NT2/D1 (cell line): ENCODE measurements at regions not wholly inside any gene's neighbourhood (a gene's known extent, or its start where the extent isn't known, plus 50 kb on each side); places are given as distances from the start of the nearest gene placed in this dataset.

Experiments
- DNase-seq: peaks from one replicate; pipeline ENCODE4 v3.0.0-alpha.2; 2011; ENCODE audit warnings: low read depth, low spot score
- H3K27me3 ChIP-seq: 2 replicates; pipeline ENCODE4 v1.6.0; 2011; ENCODE audit warnings: mild to moderate bottlenecking; ENCODE audit not compliant: insufficient read length, insufficient read depth
- H3K36me3 ChIP-seq: 2 replicates; pipeline ENCODE4 v1.6.1; 2011; ENCODE audit warnings: mild to moderate bottlenecking, low read length, mixed read lengths; ENCODE audit not compliant: insufficient read depth, insufficient read length
- H3K4me1 ChIP-seq: 2 replicates; pipeline ENCODE4 v1.5.1; 2011; ENCODE audit not compliant: insufficient read depth, insufficient read length
- H3K4me3 ChIP-seq: 2 replicates; pipeline ENCODE4 v1.5.1; 2011; ENCODE audit warnings: low read depth; ENCODE audit not compliant: insufficient read length
- H3K9ac ChIP-seq: 2 replicates; pipeline ENCODE4 v1.6.0; 2011; ENCODE audit warnings: low read depth; ENCODE audit not compliant: insufficient read length
- H3K9me3 ChIP-seq: 2 replicates; pipeline ENCODE4 v1.5.1; 2011; ENCODE audit warnings: mild to moderate bottlenecking, low read length; ENCODE audit not compliant: insufficient read depth
- SUZ12 ChIP-seq: IDR thresholded peaks from 2 replicates; pipeline ENCODE4 v1.6.1; 2011; ENCODE audit not compliant: insufficient read length, insufficient read depth; ENCODE audit errors: extremely low read depth
- YY1 ChIP-seq: IDR thresholded peaks from 2 replicates; pipeline ENCODE4 v1.6.1; 2011; ENCODE audit not compliant: insufficient read length, insufficient read depth
- ZNF274 ChIP-seq: IDR thresholded peaks from 2 replicates; pipeline ENCODE4 v1.6.1; 2011; ENCODE audit warnings: mild to moderate bottlenecking, low read depth, low read length

GRCh38 chr3:78476076-78476475, 1291.7 kb downstream of the ROBO1 start:
- no peak for DNase-seq
- Histone ChIP-seq H3K36me3 (no peaks in the 10 kb centered on the region), H3K4me1 (no peaks in the 10 kb centered on the region), H3K27me3 (no peaks in the 10 kb centered on the region), H3K9me3 (peaks cover 15% of the 10 kb centered on the region), H3K4me3 (no peak overlapping the region), H3K9ac (no peak overlapping the region)
- TF ChIP-seq ZNF274 (no peak), YY1 (no peak), SUZ12 (no peak)

- H3K36me3 ChIP-seq = no peaks in the 10 kb centered on the region
Measured at GRCh38 chr3:78481050-78481449, 1286.7 kb downstream of the ROBO1 start.

GRCh38 chr3:78483090-78483489, 1284.7 kb downstream of the ROBO1 start:
- Histone ChIP-seq H3K36me3 (no peaks in the 10 kb centered on the region), H3K9me3 (peaks cover 18% of the 10 kb centered on the region), H3K4me3 (no peak overlapping the region), H3K9ac (no peak overlapping the region), H3K4me1 (no peaks in the 10 kb centered on the region), H3K27me3 (no peaks in the 10 kb centered on the region)
- no peak for DNase-seq
- TF ChIP-seq ZNF274 (no peak), YY1 (no peak), SUZ12 (no peak)

More at GRCh38 chr3:78481050-78481449, 1286.7 kb downstream of the ROBO1 start:
- TF ChIP-seq ZNF274 (no peak), YY1 (no peak), SUZ12 (no peak)
- Histone ChIP-seq H3K9ac (no peak overlapping the region), H3K9me3 (peaks cover 5% of the 10 kb centered on the region), H3K4me1 (no peaks in the 10 kb centered on the region), H3K4me3 (no peak overlapping the region), H3K27me3 (no peaks in the 10 kb centered on the region)
- no peak for DNase-seq

GRCh38 chr3:78494851-78495250, 1272.9 kb downstream of the ROBO1 start:
- no peak for DNase-seq
- Histone ChIP-seq H3K4me1 (no peaks in the 10 kb centered on the region), H3K27me3 (no peaks in the 10 kb centered on the region), H3K9me3 (no peaks in the 10 kb centered on the region), H3K4me3 (no peak overlapping the region), H3K36me3 (no peaks in the 10 kb centered on the region), H3K9ac (no peak overlapping the region)
- TF ChIP-seq ZNF274 = no peak
- TF ChIP-seq YY1 = no peak
- no peak for TF ChIP-seq SUZ12

- no peak overlapping the region for H3K9ac ChIP-seq
- TF ChIP-seq ZNF274 (no peak), YY1 (no peak), SUZ12 (no peak)
- no peak for DNase-seq
- H3K4me1 ChIP-seq = no peaks in the 10 kb centered on the region
- no peak overlapping the region for H3K4me3 ChIP-seq
- no peaks in the 10 kb centered on the region for H3K27me3 ChIP-seq
- no peaks in the 10 kb centered on the region for H3K36me3 ChIP-seq
- no peaks in the 10 kb centered on the region for H3K9me3 ChIP-seq
Measured at GRCh38 chr3:78495301-78495700, 1272.5 kb downstream of the ROBO1 start.

- Histone ChIP-seq H3K9me3 (no peaks in the 10 kb centered on the region), H3K4me1 (no peaks in the 10 kb centered on the region), H3K36me3 (no peaks in the 10 kb centered on the region), H3K9ac (no peak overlapping the region), H3K27me3 (no peaks in the 10 kb centered on the region), H3K4me3 (no peak overlapping the region)
- TF ChIP-seq YY1 (no peak), SUZ12 (no peak), ZNF274 (no peak)
- DNase-seq = no peak
Measured at GRCh38 chr3:78496501-78496900, 1271.3 kb downstream of the ROBO1 start.

- DNase-seq = no peak
- H3K9ac ChIP-seq = no peak overlapping the region
Measured at GRCh38 chr3:78497021-78497420, 1270.8 kb downstream of the ROBO1 start.

GRCh38 chr3:78497767-78498166, 1270.0 kb downstream of the ROBO1 start:
- Histone ChIP-seq H3K36me3 (no peaks in the 10 kb centered on the region), H3K4me1 (no peaks in the 10 kb centered on the region), H3K9ac (no peak overlapping the region), H3K9me3 (no peaks in the 10 kb centered on the region), H3K27me3 (no peaks in the 10 kb centered on the region), H3K4me3 (no peak overlapping the region)
- TF ChIP-seq ZNF274 (no peak), SUZ12 (no peak), YY1 (no peak)
- DNase-seq = no peak

More at GRCh38 chr3:78497021-78497420, 1270.8 kb downstream of the ROBO1 start:
- no peaks in the 10 kb centered on the region for H3K36me3 ChIP-seq
- H3K9me3 ChIP-seq = no peaks in the 10 kb centered on the region
- no peaks in the 10 kb centered on the region for H3K27me3 ChIP-seq
- no peaks in the 10 kb centered on the region for H3K4me1 ChIP-seq
- no peak overlapping the region for H3K4me3 ChIP-seq
- TF ChIP-seq YY1 = no peak
- no peak for TF ChIP-seq ZNF274
- TF ChIP-seq SUZ12 = no peak
